Thyroid gland (tissue), 4 donors: ENCODE measurements at regions not wholly inside any gene's neighbourhood (a gene's known extent, or its start where the extent isn't known, plus 50 kb on each side); places are given as distances from the start of the nearest gene placed in this dataset.

ENCODE experiments used
- DNase-seq, 2 donors: peaks; one replicate each; pipeline ENCODE4 v3.0.0-alpha.2; 2019
- H3K27ac ChIP-seq, 3 donors: fragments of 200-600 bp; sonication (generic); 1 replicate in 2 of 3; 2 replicates in 1 of 3; pipeline ENCODE4 v1.5.1; 2016 to 2019; ENCODE audit warnings: mild to moderate bottlenecking in 1 of 3, moderate library complexity in 1 of 3
- H3K27me3 ChIP-seq: fragments of 200-600 bp; sonication (generic); one replicate; pipeline ENCODE4 v1.5.1; 2019
- H3K36me3 ChIP-seq, 2 donors: fragments of 200-600 bp; sonication (generic); one replicate each; pipeline ENCODE4 v1.5.1; 2016 to 2019
- H3K4me1 ChIP-seq, 2 donors: fragments of 200-600 bp; sonication (generic); one replicate each; pipeline ENCODE4 v1.5.1; 2017 to 2019
- H3K4me3 ChIP-seq, 3 donors: fragments of 200-600 bp; sonication (generic); replicated peaks in 1 of 3; 1 replicate in 2 of 3; 2 replicates in 1 of 3; pipeline ENCODE4 v1.5.1; 2016; ENCODE audit warnings: mild to moderate bottlenecking in 1 of 3
- H3K9me3 ChIP-seq: fragments of 200-600 bp; sonication (generic); one replicate; pipeline ENCODE4 v1.5.1; 2017
- CTCF ChIP-seq, 6 experiments: fragments of 200-600 bp in 3 of 6; fragments of 450-650 bp in 3 of 6; sonication (generic) in 3 of 6; IDR thresholded peaks; one replicate each; pipeline ENCODE4 v1.5.1; 2016 to 2019; ENCODE audit warnings: antibody characterized with exemption in 6 of 6, mild to moderate bottlenecking in 2 of 6, inconsistent platforms in 1 of 6, moderate library complexity in 1 of 6
- POLR2A ChIP-seq, 2 donors: fragments of 450-650 bp; IDR thresholded peaks; one replicate each; pipeline ENCODE4 v1.6.1; 2017; ENCODE audit warnings: antibody characterized with exemption in 2 of 2, mild to moderate bottlenecking in 2 of 2, moderate library complexity in 1 of 2
- WGBS, 2 donors: methylation state at CpG; one replicate each; pipeline ENCODE4 v1.1.5; 2017; 5-methylcytosine and 5-hydroxymethylcytosine counted together
- intact Hi-C: fragments of 100-400 bp; cut with DNase I; formaldehyde crosslinking; loops from one replicate; pipeline ENCODE4 v1.15.1; 2023

- TF ChIP-seq POLR2A (IDR thresholded peaks at IDR 0.05) (no peak), CTCF (IDR thresholded peaks at IDR 0.05) (no peak)
- Histone ChIP-seq H3K36me3 (no peaks in the 10 kb centered on the region), H3K27ac (no peak overlapping the region), H3K9me3 (no peaks in the 10 kb centered on the region), H3K4me1 (no peaks in the 10 kb centered on the region), H3K4me3 (no peak overlapping the region), H3K27me3 (no peaks in the 10 kb centered on the region)
- no peak for DNase-seq
- intact Hi-C loops, result no loop called here
- WGBS, 2 donors, result 90 to 94% methylated on average over 3 of the region's 3 CpGs
Observed at GRCh38 chr15:94066046-94066445, 165.3 kb upstream of the MCTP2 start.

- no peak for DNase-seq
- no peaks in the 10 kb centered on the region for H3K27me3 ChIP-seq
- intact Hi-C loops, result no loop called here
- H3K4me3 ChIP-seq, result no peak overlapping the region
- H3K36me3 ChIP-seq, result no peaks in the 10 kb centered on the region
- no peak overlapping the region for H3K27ac ChIP-seq
- H3K4me1 ChIP-seq, result no peaks in the 10 kb centered on the region
- no peaks in the 10 kb centered on the region for H3K9me3 ChIP-seq
- 82 to 97% methylated on average over 2 of the region's 2 CpGs for WGBS, 2 donors
- TF ChIP-seq POLR2A (IDR thresholded peaks at IDR 0.05) (no peak), CTCF (IDR thresholded peaks at IDR 0.05) (no peak)
Observed at GRCh38 chr15:94064676-94065313, 166.6 kb upstream of the MCTP2 start.

GRCh38 chr15:94061041-94061440, 170.3 kb upstream of the MCTP2 start:
- Histone ChIP-seq H3K9me3 (no peaks in the 10 kb centered on the region), H3K36me3 (no peaks in the 10 kb centered on the region), H3K4me3 (no peak overlapping the region), H3K4me1 (no peaks in the 10 kb centered on the region), H3K27ac (no peak overlapping the region), H3K27me3 (no peaks in the 10 kb centered on the region)
- WGBS, 2 donors, result 75 to 79% methylated on average over 3 of the region's 3 CpGs
- TF ChIP-seq CTCF (IDR thresholded peaks at IDR 0.05) (no peak), POLR2A (IDR thresholded peaks at IDR 0.05) (no peak)
- intact Hi-C loops, result no loop called here
- no peak for DNase-seq

GRCh38 chr15:94059013-94059587, 172.3 kb upstream of the MCTP2 start:
- no peaks in the 10 kb centered on the region for H3K27me3 ChIP-seq
- intact Hi-C loops, result no loop called here
- no peaks in the 10 kb centered on the region for H3K4me1 ChIP-seq
- WGBS, 2 donors, result 68 to 74% methylated on average over 3 of the region's 3 CpGs
- H3K27ac ChIP-seq, result no peak overlapping the region
- no peaks in the 10 kb centered on the region for H3K9me3 ChIP-seq
- H3K36me3 ChIP-seq, result no peaks in the 10 kb centered on the region
- no peak overlapping the region for H3K4me3 ChIP-seq
- DNase-seq, result no peak
- TF ChIP-seq CTCF (IDR thresholded peaks at IDR 0.05), result no peak
- no peak for TF ChIP-seq POLR2A (IDR thresholded peaks at IDR 0.05)

GRCh38 chr15:94057305-94057704, 174.1 kb upstream of the MCTP2 start:
- no peak for TF ChIP-seq CTCF (IDR thresholded peaks at IDR 0.05)
- TF ChIP-seq POLR2A (IDR thresholded peaks at IDR 0.05), result no peak
- WGBS, 2 donors, result 74 to 81% methylated on average over 1 of the region's 1 CpG
- Histone ChIP-seq H3K27me3 (no peaks in the 10 kb centered on the region), H3K36me3 (no peaks in the 10 kb centered on the region), H3K9me3 (no peaks in the 10 kb centered on the region), H3K27ac (no peak overlapping the region), H3K4me3 (no peak overlapping the region), H3K4me1 (no peaks in the 10 kb centered on the region)
- no peak for DNase-seq
- intact Hi-C loops, result no loop called here
